WTC11 (cell line): ENCODE measurements at regions not wholly inside any gene's neighbourhood (a gene's known extent, or its start where the extent isn't known, plus 50 kb on each side); places are given as distances from the start of the nearest gene placed in this dataset.

Source experiments
- ATAC-seq: fragments of 200-7000 bp; cut with Tn5 transposase; 2 replicates; pipeline ENCODE4 v1.10.0; 2021; ENCODE audit warnings: mild to moderate bottlenecking, moderate library complexity
- CTCF ChIA-PET: fragments of 300-600 bp; sonication (Branson Sonifier 250); formaldehyde crosslinking; loops from one replicate; lab custom pipeline; 2021; ENCODE audit warnings: antibody characterized with exemption; lab: Charles Lee
- POLR2A ChIA-PET: fragments of 350-600 bp; sonication (Branson Sonifier 250); formaldehyde crosslinking; loops from one replicate; lab custom pipeline; 2021; ENCODE audit warnings: antibody characterized with exemption; lab: Charles Lee
- DNase-seq: peaks from one replicate; pipeline ENCODE4 v3.0.0; 2021; ENCODE audit warnings: low spot score
- H3K27ac Mint-ChIP-seq: 2 replicates; pipeline ENCODE4 v1.8.0; 2021; ENCODE audit warnings: mixed read lengths
- H3K27me3 Mint-ChIP-seq: 2 replicates; pipeline ENCODE4 v1.8.0; 2021; ENCODE audit warnings: low read depth, mild to moderate bottlenecking, moderate library complexity, mixed read lengths
- H3K36me3 Mint-ChIP-seq: 2 replicates; pipeline ENCODE4 v1.8.0; 2021; ENCODE audit warnings: mixed read lengths
- H3K4me1 Mint-ChIP-seq: 2 replicates; pipeline ENCODE4 v1.8.0; 2022; ENCODE audit warnings: mixed read lengths
- H3K4me3 Mint-ChIP-seq: 2 replicates; pipeline ENCODE4 v1.8.0; 2021; ENCODE audit warnings: mild to moderate bottlenecking, moderate library complexity, mixed read lengths
- H3K9me3 Mint-ChIP-seq: 2 replicates; pipeline ENCODE4 v1.8.0; 2021; ENCODE audit warnings: mixed read lengths
- CBFB ChIP-seq: sonication (generic); formaldehyde crosslinking; IDR thresholded peaks from 2 replicates; pipeline ENCODE4 v1.8.1; 2022; ENCODE audit warnings: mild to moderate bottlenecking, low read depth, missing genetic modification reagents
- ELF4 ChIP-seq: sonication (generic); formaldehyde crosslinking; IDR thresholded peaks from 2 replicates; pipeline ENCODE4 v1.8.1; 2022; ENCODE audit warnings: low read depth, mild to moderate bottlenecking, moderate library complexity, missing genetic modification reagents
- GABPB1 ChIP-seq: sonication (generic); formaldehyde crosslinking; IDR thresholded peaks from 2 replicates; pipeline ENCODE4 v1.8.1; 2023; ENCODE audit warnings: mild to moderate bottlenecking, missing genetic modification reagents
- GRHL2 ChIP-seq: fragments of 250-450 bp; sonication (Bioruptor Pico); IDR thresholded peaks from 2 replicates; pipeline ENCODE4 v1.8.0; 2022; ENCODE audit warnings: mild to moderate bottlenecking, moderate library complexity; ENCODE audit not compliant: insufficient replicate concordance, severe bottlenecking
- JUN ChIP-seq: sonication (generic); formaldehyde crosslinking; IDR thresholded peaks from 2 replicates; pipeline ENCODE4 v1.8.0; 2023; ENCODE audit warnings: mild to moderate bottlenecking, missing genetic modification reagents
- MXD4 ChIP-seq: fragments of 250-450 bp; sonication (Bioruptor Pico); IDR thresholded peaks from 2 replicates; pipeline ENCODE4 v1.8.0; 2021; ENCODE audit warnings: mild to moderate bottlenecking, moderate library complexity, borderline replicate concordance
- MYBL2 ChIP-seq: sonication (generic); formaldehyde crosslinking; IDR thresholded peaks from 2 replicates; pipeline ENCODE4 v1.8.1; 2023; ENCODE audit warnings: mild to moderate bottlenecking, moderate library complexity, missing genetic modification reagents
- NR2C2 ChIP-seq: sonication (generic); formaldehyde crosslinking; IDR thresholded peaks from 2 replicates; pipeline ENCODE4 v1.8.0; 2022; ENCODE audit warnings: mild to moderate bottlenecking, missing genetic modification reagents
- OVOL2 ChIP-seq: fragments of 250-450 bp; sonication (Bioruptor Pico); IDR thresholded peaks from 2 replicates; pipeline ENCODE4 v1.9.0; 2021; ENCODE audit warnings: mild to moderate bottlenecking, borderline replicate concordance
- TCF7 ChIP-seq: sonication (generic); formaldehyde crosslinking; IDR thresholded peaks from 2 replicates; pipeline ENCODE4 v1.8.0; 2022; ENCODE audit warnings: mild to moderate bottlenecking, low read depth, missing genetic modification reagents, moderate library complexity
- TP53 ChIP-seq: sonication (generic); formaldehyde crosslinking; IDR thresholded peaks from 2 replicates; pipeline ENCODE4 v1.8.1; 2023; ENCODE audit warnings: mild to moderate bottlenecking, missing genetic modification reagents
- USF1 ChIP-seq: sonication (generic); formaldehyde crosslinking; IDR thresholded peaks from 2 replicates; pipeline ENCODE4 v1.8.0; 2022; ENCODE audit warnings: mild to moderate bottlenecking, missing genetic modification reagents
- ZMAT4 ChIP-seq: fragments of 250-450 bp; sonication (Bioruptor Pico); IDR thresholded peaks from 2 replicates; pipeline ENCODE4 v1.9.0; 2021; ENCODE audit warnings: mild to moderate bottlenecking
- ZNF121 ChIP-seq: sonication (generic); formaldehyde crosslinking; IDR thresholded peaks from 2 replicates; pipeline ENCODE4 v1.8.0; 2023; ENCODE audit warnings: missing genetic modification reagents
- ZNF138 ChIP-seq: sonication (generic); formaldehyde crosslinking; conservative IDR thresholded peaks from 2 replicates; pipeline ENCODE4 v1.8.1; 2022; ENCODE audit warnings: mild to moderate bottlenecking, moderate library complexity, missing genetic modification reagents
- ZNF512 ChIP-seq: sonication (generic); formaldehyde crosslinking; IDR thresholded peaks from 2 replicates; pipeline ENCODE4 v1.8.1; 2022; ENCODE audit warnings: missing genetic modification reagents, borderline replicate concordance
- ZNF671 ChIP-seq: fragments of 250-450 bp; sonication (Bioruptor Pico); IDR thresholded peaks from 2 replicates; pipeline ENCODE4 v1.8.0; 2021; ENCODE audit warnings: mild to moderate bottlenecking
- TF ChIP-seq, protein P1 (sequence below): sonication (generic); formaldehyde crosslinking; IDR thresholded peaks from 2 replicates; pipeline ENCODE4 v1.8.0; 2022; ENCODE audit warnings: mild to moderate bottlenecking, missing genetic modification reagents
- TF ChIP-seq, protein P2 (sequence below): sonication (generic); formaldehyde crosslinking; IDR thresholded peaks from 2 replicates; pipeline ENCODE4 v1.8.0; 2022; ENCODE audit warnings: mild to moderate bottlenecking, missing genetic modification reagents
- TF ChIP-seq, protein P3 (sequence below): sonication (generic); formaldehyde crosslinking; IDR thresholded peaks from 2 replicates; pipeline ENCODE4 v1.8.1; 2022; ENCODE audit warnings: mild to moderate bottlenecking, missing genetic modification reagents, moderate library complexity, borderline replicate concordance
- TF ChIP-seq, protein P4 (sequence below): sonication (generic); formaldehyde crosslinking; IDR thresholded peaks from 2 replicates; pipeline ENCODE4 v1.8.1; 2022; ENCODE audit warnings: low read depth, missing genetic modification reagents, borderline replicate concordance

DNA sequence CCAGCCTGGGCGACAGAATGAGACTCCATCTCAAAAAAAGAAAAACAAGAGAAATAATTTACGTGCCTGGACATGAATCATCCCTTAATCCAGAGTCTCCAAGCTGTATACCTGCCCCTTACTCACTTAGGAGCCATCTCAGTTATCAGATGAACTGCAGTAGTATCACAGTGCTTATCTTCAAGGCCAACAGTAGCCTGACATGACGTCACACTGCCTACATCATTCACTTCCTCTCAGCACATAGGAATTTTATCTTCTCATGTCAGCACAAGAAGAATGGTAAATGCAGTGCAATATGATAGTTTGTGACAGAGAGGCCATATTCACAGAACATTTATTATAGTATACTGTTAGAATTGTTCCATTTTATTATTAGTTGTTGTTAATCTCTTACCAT is 216.6 kb downstream of the SS18 start:
- no peaks in the 10 kb centered on the region for H3K27me3 Mint-ChIP-seq
- H3K9me3 Mint-ChIP-seq, result peaks cover 23% of the 10 kb centered on the region
- ChIA-PET POLR2A (no interaction called here), CTCF (no interaction called here)
- no peak overlapping the region for H3K4me3 Mint-ChIP-seq
- no peak for TF ChIP-seq MYBL2 (CRISPR knock-in tag)
- TF ChIP-seq ELF4 (CRISPR knock-in tag), result no peak
- H3K27ac Mint-ChIP-seq, result no peak overlapping the region
- ATAC-seq, result no peak
- DNase-seq, result no peak
- peaks cover 15% of the 10 kb centered on the region for H3K4me1 Mint-ChIP-seq
- H3K36me3 Mint-ChIP-seq, result no peaks in the 10 kb centered on the region; the same call in 1 of the 2 replicates

GRCh38 chr18:25866331-25866730 is 224.1 kb downstream of the SS18 start:
- TF ChIP-seq JUN (CRISPR knock-in tag), result no peak
- TF ChIP-seq MXD4, result no peak
- TF ChIP-seq ZNF671, result no peak
- TF ChIP-seq GRHL2, result no peak
- TF ChIP-seq ZNF138, result no peak
- no peak for TF ChIP-seq OVOL2 (CRISPR knock-in tag)
- no peak for TF ChIP-seq TP53
- no peak for TF ChIP-seq CBFB (CRISPR knock-in tag)
- TF ChIP-seq, protein P1, sequence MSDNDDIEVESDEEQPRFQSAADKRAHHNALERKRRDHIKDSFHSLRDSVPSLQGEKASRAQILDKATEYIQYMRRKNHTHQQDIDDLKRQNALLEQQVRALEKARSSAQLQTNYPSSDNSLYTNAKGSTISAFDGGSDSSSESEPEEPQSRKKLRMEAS (CRISPR knock-in tag), result no peak
- no peak for TF ChIP-seq ZNF121
- no peak for TF ChIP-seq TCF7 (CRISPR knock-in tag)
- no peak for TF ChIP-seq NR2C2 (CRISPR knock-in tag)
- Mint-ChIP-seq H3K27me3 (no peaks in the 10 kb centered on the region), H3K36me3 (peaks cover 4% of the 10 kb centered on the region; the same call in 1 of the 2 replicates), H3K9me3 (peaks cover 9% of the 10 kb centered on the region), H3K4me1 (peaks cover 10% of the 10 kb centered on the region), H3K4me3 (no peak overlapping the region), H3K27ac (no peak overlapping the region)
- no peak for ATAC-seq
- ChIA-PET POLR2A (no interaction called here), CTCF (interaction anchor here (0.7 kb wide), 1 partner anchor 348 kb away, joined by 6 read pairs; no protein-coding TSS in a partner anchor)
- DNase-seq, result no peak

- ChIA-PET CTCF (no interaction called here), POLR2A (no interaction called here)
- ATAC-seq (no peak), DNase-seq (no peak)
- Mint-ChIP-seq H3K4me1 (peaks cover 3% of the 10 kb centered on the region; the same call in 1 of the 2 replicates), H3K27me3 (no peaks in the 10 kb centered on the region), H3K4me3 (no peak overlapping the region), H3K36me3 (0 out of 2 replicates have a peak, but pooled peaks cover 4% of the 10 kb centered on the region), H3K27ac (no peak overlapping the region), H3K9me3 (peaks cover 5% of the 10 kb centered on the region)
- TF ChIP-seq, protein P2, sequence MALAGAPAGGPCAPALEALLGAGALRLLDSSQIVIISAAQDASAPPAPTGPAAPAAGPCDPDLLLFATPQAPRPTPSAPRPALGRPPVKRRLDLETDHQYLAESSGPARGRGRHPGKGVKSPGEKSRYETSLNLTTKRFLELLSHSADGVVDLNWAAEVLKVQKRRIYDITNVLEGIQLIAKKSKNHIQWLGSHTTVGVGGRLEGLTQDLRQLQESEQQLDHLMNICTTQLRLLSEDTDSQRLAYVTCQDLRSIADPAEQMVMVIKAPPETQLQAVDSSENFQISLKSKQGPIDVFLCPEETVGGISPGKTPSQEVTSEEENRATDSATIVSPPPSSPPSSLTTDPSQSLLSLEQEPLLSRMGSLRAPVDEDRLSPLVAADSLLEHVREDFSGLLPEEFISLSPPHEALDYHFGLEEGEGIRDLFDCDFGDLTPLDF (CRISPR knock-in tag), result no peak
- TF ChIP-seq, protein P3, sequence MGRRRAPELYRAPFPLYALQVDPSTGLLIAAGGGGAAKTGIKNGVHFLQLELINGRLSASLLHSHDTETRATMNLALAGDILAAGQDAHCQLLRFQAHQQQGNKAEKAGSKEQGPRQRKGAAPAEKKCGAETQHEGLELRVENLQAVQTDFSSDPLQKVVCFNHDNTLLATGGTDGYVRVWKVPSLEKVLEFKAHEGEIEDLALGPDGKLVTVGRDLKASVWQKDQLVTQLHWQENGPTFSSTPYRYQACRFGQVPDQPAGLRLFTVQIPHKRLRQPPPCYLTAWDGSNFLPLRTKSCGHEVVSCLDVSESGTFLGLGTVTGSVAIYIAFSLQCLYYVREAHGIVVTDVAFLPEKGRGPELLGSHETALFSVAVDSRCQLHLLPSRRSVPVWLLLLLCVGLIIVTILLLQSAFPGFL (CRISPR knock-in tag), result no peak
- TF ChIP-seq OVOL2 (CRISPR knock-in tag), result no peak
- no peak for TF ChIP-seq GABPB1
- no peak for TF ChIP-seq ZNF512 (CRISPR knock-in tag)
- TF ChIP-seq USF1 (CRISPR knock-in tag), result no peak
- TF ChIP-seq, protein P4, sequence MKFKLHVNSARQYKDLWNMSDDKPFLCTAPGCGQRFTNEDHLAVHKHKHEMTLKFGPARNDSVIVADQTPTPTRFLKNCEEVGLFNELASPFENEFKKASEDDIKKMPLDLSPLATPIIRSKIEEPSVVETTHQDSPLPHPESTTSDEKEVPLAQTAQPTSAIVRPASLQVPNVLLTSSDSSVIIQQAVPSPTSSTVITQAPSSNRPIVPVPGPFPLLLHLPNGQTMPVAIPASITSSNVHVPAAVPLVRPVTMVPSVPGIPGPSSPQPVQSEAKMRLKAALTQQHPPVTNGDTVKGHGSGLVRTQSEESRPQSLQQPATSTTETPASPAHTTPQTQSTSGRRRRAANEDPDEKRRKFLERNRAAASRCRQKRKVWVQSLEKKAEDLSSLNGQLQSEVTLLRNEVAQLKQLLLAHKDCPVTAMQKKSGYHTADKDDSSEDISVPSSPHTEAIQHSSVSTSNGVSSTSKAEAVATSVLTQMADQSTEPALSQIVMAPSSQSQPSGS, result no peak
- TF ChIP-seq ZMAT4 (CRISPR knock-in tag), result no peak
These were observed 227.4 kb downstream of the SS18 start for GRCh38 chr18:25862881-25863600.
